ACHN (cell line): ENCODE measurements at regions not wholly inside any gene's neighbourhood (a gene's known extent, or its start where the extent isn't known, plus 50 kb on each side); places are given as distances from the start of the nearest gene placed in this dataset.

ENCODE experiments used
- DNase-seq: peaks from one replicate; pipeline ENCODE4 v3.0.0-alpha.2; 2015
- in situ Hi-C: cut with HindIII; loops from 2 replicates; pipeline ENCODE4 v1.10.0; 2017; ENCODE audit warnings: low sequenced_read_pairs, low pct_ligation_motif_present, low pct_unique_long_range_greater_than_20kb

GRCh38 chr11:106384429-106384828 lies 307.0 kb downstream of the AASDHPPT start:
- DNase-seq: no peak
- in situ Hi-C loops: no loop called here

- in situ Hi-C loops: no loop called here
- no peak for DNase-seq
Measured at GRCh38 chr11:106386519-106386918, 309.1 kb downstream of the AASDHPPT start.

- peak; percentile 14 for DNase-seq
- in situ Hi-C loops: no loop called here
Measured at GRCh38 chr11:106389101-106389500, 311.6 kb downstream of the AASDHPPT start.

GRCh38 chr11:106390078-106390477 lies 312.6 kb downstream of the AASDHPPT start:
- in situ Hi-C loops: no loop called here
- DNase-seq: no peak

- in situ Hi-C loops: no loop called here
- DNase-seq: no peak
Measured at GRCh38 chr11:106391771-106392420, 314.4 kb downstream of the AASDHPPT start.

GRCh38 chr11:106395716-106396349 lies 318.4 kb downstream of the AASDHPPT start:
- DNase-seq: no peak
- in situ Hi-C loops: no loop called here

GRCh38 chr11:106397787-106398501 lies 320.5 kb downstream of the AASDHPPT start:
- DNase-seq: peak; percentile 4
- in situ Hi-C loops: no loop called here

GRCh38 chr11:106398502-106399075 lies 321.1 kb downstream of the AASDHPPT start:
- DNase-seq: peak; percentile 71
- in situ Hi-C loops: no loop called here

- in situ Hi-C loops: no loop called here
- peak; percentile 96 for DNase-seq
Measured at GRCh38 chr11:106399076-106399511, 321.6 kb downstream of the AASDHPPT start.

GRCh38 chr11:106399624-106400023 lies 322.2 kb downstream of the AASDHPPT start:
- DNase-seq: peak; percentile 9
- in situ Hi-C loops: no loop called here

GRCh38 chr11:106400949-106401570 lies 323.6 kb downstream of the AASDHPPT start:
- in situ Hi-C loops: no loop called here
- no peak for DNase-seq

- in situ Hi-C loops: no loop called here
- DNase-seq: no peak
Measured at GRCh38 chr11:106403751-106404150, 326.3 kb downstream of the AASDHPPT start.

GRCh38 chr11:106409222-106409621 lies 331.8 kb downstream of the AASDHPPT start:
- DNase-seq: no peak
- in situ Hi-C loops: no loop called here

- no peak for DNase-seq
Measured at GRCh38 chr11:106409671-106410070, 332.2 kb downstream of the AASDHPPT start.

GRCh38 chr11:106410902-106411301 lies 333.4 kb downstream of the AASDHPPT start:
- in situ Hi-C loops: no loop called here
- no peak for DNase-seq

More at GRCh38 chr11:106409671-106410070, 332.2 kb downstream of the AASDHPPT start:
- in situ Hi-C loops: no loop called here

GRCh38 chr11:106413222-106413621 lies 335.8 kb downstream of the AASDHPPT start:
- DNase-seq: no peak
- in situ Hi-C loops: no loop called here

- in situ Hi-C loops: no loop called here
- no peak for DNase-seq
Measured at GRCh38 chr11:106415510-106415909, 338.0 kb downstream of the AASDHPPT start.

GRCh38 chr11:106418791-106419190 lies 341.3 kb downstream of the AASDHPPT start:
- DNase-seq: no peak

More at GRCh38 chr11:106418791-106419190, 341.3 kb downstream of the AASDHPPT start:
- in situ Hi-C loops: no loop called here
